ENCODE measurements at regions not wholly inside any gene's neighbourhood (a gene's known extent, or its start where the extent isn't known, plus 50 kb on each side); places are given as distances from the start of the nearest gene placed in this dataset.

DNA sequence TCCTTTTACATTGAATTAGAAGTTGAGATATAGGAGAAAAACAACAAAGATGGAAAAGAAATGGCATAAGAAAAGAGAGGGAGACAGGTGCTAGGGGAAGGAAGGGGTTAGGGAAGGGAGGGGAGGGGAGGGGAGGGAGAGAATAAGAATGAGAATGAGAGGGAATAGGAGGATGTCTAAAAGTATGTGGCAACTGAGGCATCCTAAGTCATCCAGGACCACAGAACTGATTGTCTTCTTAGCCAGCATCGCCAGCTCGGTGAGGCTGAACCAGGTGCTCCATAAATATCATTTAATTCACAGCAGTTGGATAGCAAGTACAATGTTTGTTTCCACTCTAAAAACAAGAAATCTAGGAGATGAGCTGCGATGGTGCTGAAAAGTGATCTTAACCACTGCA, 393.5 kb downstream of the TMEM182 start:
- no peak overlapping the region for H3K4me3 ChIP-seq
- no peak overlapping the region for H3K27ac ChIP-seq (replicated peaks in 1 of 4)
- no peaks in the 10 kb centered on the region for H3K36me3 ChIP-seq
- intact Hi-C loops (cut with DNase I), result no loop called here
- H3K9me3 ChIP-seq, result no peaks in the 10 kb centered on the region
- 95% methylated on average over 3 of the region's 3 CpGs for WGBS
- H3K27me3 ChIP-seq, result peaks cover 0 to 1% (median 0%) of the 10 kb centered on the region in 4 donors
- TF ChIP-seq POLR2AphosphoS5 (IDR thresholded peaks at IDR 0.05) (no peak), POLR2A (IDR thresholded peaks at IDR 0.05; ENCODE audit: low read depth) (no peak), EP300 (IDR thresholded peaks at IDR 0.05) (no peak)
- TF ChIP-seq, protein P1, sequence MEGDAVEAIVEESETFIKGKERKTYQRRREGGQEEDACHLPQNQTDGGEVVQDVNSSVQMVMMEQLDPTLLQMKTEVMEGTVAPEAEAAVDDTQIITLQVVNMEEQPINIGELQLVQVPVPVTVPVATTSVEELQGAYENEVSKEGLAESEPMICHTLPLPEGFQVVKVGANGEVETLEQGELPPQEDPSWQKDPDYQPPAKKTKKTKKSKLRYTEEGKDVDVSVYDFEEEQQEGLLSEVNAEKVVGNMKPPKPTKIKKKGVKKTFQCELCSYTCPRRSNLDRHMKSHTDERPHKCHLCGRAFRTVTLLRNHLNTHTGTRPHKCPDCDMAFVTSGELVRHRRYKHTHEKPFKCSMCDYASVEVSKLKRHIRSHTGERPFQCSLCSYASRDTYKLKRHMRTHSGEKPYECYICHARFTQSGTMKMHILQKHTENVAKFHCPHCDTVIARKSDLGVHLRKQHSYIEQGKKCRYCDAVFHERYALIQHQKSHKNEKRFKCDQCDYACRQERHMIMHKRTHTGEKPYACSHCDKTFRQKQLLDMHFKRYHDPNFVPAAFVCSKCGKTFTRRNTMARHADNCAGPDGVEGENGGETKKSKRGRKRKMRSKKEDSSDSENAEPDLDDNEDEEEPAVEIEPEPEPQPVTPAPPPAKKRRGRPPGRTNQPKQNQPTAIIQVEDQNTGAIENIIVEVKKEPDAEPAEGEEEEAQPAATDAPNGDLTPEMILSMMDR (IDR thresholded peaks at IDR 0.05), result no peak
- H3K4me1 ChIP-seq, result peaks cover 0 to 25% (median 20%) of the 10 kb centered on the region in 4 donors
- no peak for DNase-seq (ENCODE audit: extremely low spot score)

DNA sequence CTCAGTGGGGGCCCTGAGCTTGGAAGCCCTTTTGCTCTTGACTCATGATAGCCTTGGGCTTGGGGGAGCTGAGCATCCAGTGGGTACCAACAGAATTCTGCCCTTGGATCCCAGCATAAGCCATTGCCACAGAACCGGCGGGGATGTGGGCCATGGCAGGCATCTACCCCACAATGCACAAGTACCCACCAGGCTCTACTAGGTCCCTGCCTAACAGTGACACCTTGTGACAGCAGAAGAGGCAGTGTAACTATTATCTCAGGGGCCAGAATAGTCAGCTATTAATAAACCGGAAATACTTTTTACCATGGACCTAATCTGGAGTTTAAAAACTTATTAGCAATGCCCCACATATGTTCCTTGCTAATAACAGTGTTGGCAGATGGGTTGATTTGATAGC, 397.2 kb downstream of the TMEM182 start:
- TF ChIP-seq POLR2AphosphoS5 (IDR thresholded peaks at IDR 0.05) (no peak), POLR2A (IDR thresholded peaks at IDR 0.05; ENCODE audit: low read depth) (no peak), EP300 (IDR thresholded peaks at IDR 0.05) (no peak)
- TF ChIP-seq, protein P1 (IDR thresholded peaks at IDR 0.05), result no peak
- DNase-seq (ENCODE audit: extremely low spot score), result peak; percentile 26
- 91% methylated on average over 1 of the region's 3 CpGs for WGBS
- no peaks in the 10 kb centered on the region for H3K36me3 ChIP-seq
- no peak overlapping the region for H3K4me3 ChIP-seq
- H3K27ac ChIP-seq (replicated peaks in 1 of 4), result no peak overlapping the region
- peaks cover 0 to 10% (median 0%) of the 10 kb centered on the region in 4 donors for H3K27me3 ChIP-seq
- intact Hi-C loops (cut with DNase I), result no loop called here
- H3K9me3 ChIP-seq, result no peaks in the 10 kb centered on the region
- peaks cover 0 to 11% (median 9%) of the 10 kb centered on the region in 4 donors for H3K4me1 ChIP-seq

DNA sequence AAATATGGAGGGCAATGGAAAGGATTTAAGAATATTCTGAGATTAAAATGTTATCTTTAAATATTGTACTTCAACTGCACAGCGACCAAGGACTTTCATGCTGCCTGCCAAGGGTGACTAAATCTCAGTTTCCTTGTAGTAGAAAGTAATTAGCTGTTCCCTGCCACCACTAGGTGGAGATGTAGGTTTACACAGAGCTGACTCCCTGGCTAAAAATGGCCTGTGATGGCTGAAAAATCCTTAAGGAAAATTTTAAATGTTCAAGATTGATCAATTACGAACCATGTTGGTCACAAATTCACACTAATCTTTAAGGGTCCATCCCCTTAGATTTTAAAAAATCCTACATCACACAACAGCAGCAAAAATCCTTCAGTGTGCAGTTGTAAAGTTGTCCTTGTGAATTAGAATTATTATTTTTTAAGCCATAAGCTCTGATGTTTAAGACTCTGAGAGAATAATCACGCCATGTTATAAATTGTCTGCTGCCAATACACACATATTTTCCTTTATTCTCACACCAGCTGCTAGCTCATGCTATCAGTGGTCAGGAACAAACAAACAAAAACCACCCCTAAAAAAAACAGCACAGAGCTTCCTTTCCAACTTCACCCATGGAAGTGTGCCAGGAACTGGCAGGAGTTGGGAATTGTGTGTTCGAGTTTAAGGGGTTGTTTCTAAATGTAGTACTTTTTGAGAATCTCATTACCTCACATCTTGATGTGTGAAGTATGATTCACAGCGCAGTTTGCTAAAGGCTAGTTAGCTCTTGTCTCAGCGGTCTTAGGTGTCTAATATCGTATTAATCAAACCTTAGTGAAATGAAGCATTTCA, 399.8 kb downstream of the TMEM182 start:
- Histone ChIP-seq H3K27me3 (peaks cover 0 to 10% (median 0%) of the 10 kb centered on the region in 4 donors), H3K4me3 (no peak overlapping the region), H3K9me3 (no peaks in the 10 kb centered on the region), H3K36me3 (no peaks in the 10 kb centered on the region), H3K27ac (replicated peaks in 1 of 4) (no peak overlapping the region), H3K4me1 (no peaks in the 10 kb centered on the region)
- intact Hi-C loops (cut with DNase I), result no loop called here
- WGBS, result 43% methylated on average over 7 of the region's 7 CpGs
- peak; percentile 60 for DNase-seq (ENCODE audit: extremely low spot score)
- TF ChIP-seq, protein P1 (IDR thresholded peaks at IDR 0.05), result peak; percentile 43 to 75 (median 58)
- no peak for TF ChIP-seq POLR2A (IDR thresholded peaks at IDR 0.05; ENCODE audit: low read depth)

DNA sequence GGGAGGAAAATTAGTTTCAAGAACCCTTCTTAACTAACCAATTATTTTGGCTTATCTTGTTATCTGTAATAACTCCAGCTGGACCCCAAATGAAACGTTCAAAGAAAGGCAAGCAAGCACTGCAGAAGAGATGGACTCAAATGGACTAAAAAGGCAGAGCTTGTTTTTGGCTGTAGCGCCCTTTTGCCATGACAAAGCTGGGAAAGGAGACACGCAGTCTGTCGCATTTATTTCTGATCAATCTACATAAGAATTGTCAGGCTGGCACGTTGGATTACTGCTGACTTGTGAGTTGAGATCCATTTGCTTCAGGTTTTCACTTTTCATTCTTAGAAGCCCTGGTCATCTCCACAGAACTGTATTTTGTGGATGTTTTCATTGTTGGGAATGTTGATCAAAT, 402.9 kb downstream of the TMEM182 start:
- intact Hi-C loops (cut with DNase I), result no loop called here
- Histone ChIP-seq H3K27ac (replicated peaks in 1 of 4) (no peak overlapping the region), H3K27me3 (peaks cover 0 to 10% (median 0%) of the 10 kb centered on the region in 4 donors), H3K9me3 (no peaks in the 10 kb centered on the region), H3K4me3 (no peak overlapping the region), H3K36me3 (no peaks in the 10 kb centered on the region), H3K4me1 (no peaks in the 10 kb centered on the region)
- peak; percentile 45 for DNase-seq (ENCODE audit: extremely low spot score)
- TF ChIP-seq, protein P1 (IDR thresholded peaks at IDR 0.05), result no peak
- no peak for TF ChIP-seq POLR2A (IDR thresholded peaks at IDR 0.05; ENCODE audit: low read depth)
- no peak for TF ChIP-seq POLR2AphosphoS5 (IDR thresholded peaks at IDR 0.05)
- no peak for TF ChIP-seq EP300 (IDR thresholded peaks at IDR 0.05)
- WGBS, result 55% methylated on average over 5 of the region's 5 CpGs
